ENCODE measurements at regions not wholly inside any gene's neighbourhood (a gene's known extent, or its start where the extent isn't known, plus 50 kb on each side); places are given as distances from the start of the nearest gene placed in this dataset.

GRCh38 chr2:226452768-226453167, 346.9 kb downstream of the IRS1 start:
- Histone ChIP-seq H2AFZ (no peak overlapping the region), H3K79me2 (replicated peaks; ENCODE audit: insufficient read depth) (no peaks in the 10 kb centered on the region), H3F3A (replicated peaks; ENCODE audit: low read depth) (no peaks in the 10 kb centered on the region), H3K4me2 (no peak overlapping the region), H3K4me3 (no peak overlapping the region), H4K20me1 (replicated peaks; ENCODE audit: insufficient read depth) (no peaks in the 10 kb centered on the region), H3K27ac (ENCODE audit: low read depth) (no peak overlapping the region), H3K36me3 (ENCODE audit: insufficient read depth) (no peaks in the 10 kb centered on the region), H3K27me3 (ENCODE audit: insufficient read depth) (no peaks in the 10 kb centered on the region), H3K4me1 (ENCODE audit: insufficient read depth) (no peaks in the 10 kb centered on the region), H3K9me2 (ENCODE audit: insufficient read depth) (peaks cover 3% of the 10 kb centered on the region; the same call in 1 of the 2 replicates)
- Mint-ChIP-seq H3K9me3 (peaks cover 34% of the 10 kb centered on the region), H3K4me1 (no peaks in the 10 kb centered on the region), H3K4me3 (no peak overlapping the region), H3K27me3 (ENCODE audit: insufficient read depth, low read depth, poor library complexity) (no peaks in the 10 kb centered on the region), H3K36me3 (ENCODE audit: low read depth) (peaks cover 29% of the 10 kb centered on the region), H3K27ac (no peak overlapping the region)
- ATAC-seq (no peak), DNase-seq (ENCODE audit: low spot score) (no peak)
- TF ChIP-seq NANOG (IDR thresholded peaks at IDR 0.05; ENCODE audit: borderline replicate concordance) (no peak), ETS1 (IDR thresholded peaks at IDR 0.05) (no peak), POLR2AphosphoS5 (IDR thresholded peaks at IDR 0.05; ENCODE audit: low read depth) (no peak), ZNF114 (CRISPR knock-in tag; IDR thresholded peaks at IDR 0.05) (no peak), CTCF (conservative IDR thresholded peaks at IDR 0.05; ENCODE audit: low read depth in 2 of 2) (no peak), EZH2phosphoT487 (IDR thresholded peaks at IDR 0.05; ENCODE audit: unreplicated experiment) (no peak), CREB1 (CRISPR knock-in tag; IDR thresholded peaks at IDR 0.05; ENCODE audit: low read depth) (no peak), STAT1 (IDR thresholded peaks at IDR 0.05; ENCODE audit: unreplicated experiment) (no peak), ZNF462 (CRISPR knock-in tag; IDR thresholded peaks at IDR 0.05) (no peak), ZNF331 (CRISPR knock-in tag; IDR thresholded peaks at IDR 0.05; ENCODE audit: low read depth) (no peak), EZH2 (IDR thresholded peaks at IDR 0.05; ENCODE audit: low read depth, unreplicated experiment) (no peak), REST (IDR thresholded peaks at IDR 0.05; ENCODE audit: unreplicated experiment) (no peak)
